ENCODE measurements at regions not wholly inside any gene's neighbourhood (a gene's known extent, or its start where the extent isn't known, plus 50 kb on each side); places are given as distances from the start of the nearest gene placed in this dataset.
A peak's percentile ranks its signal among the peaks of the same experiment; 100 is the strongest.

GRCh38 chrX:115494161-115494560 lies 66.8 kb upstream of the PLS3 start:
- DNase-seq, result peak; percentile 21

GRCh38 chrX:115499112-115499805 lies 61.7 kb upstream of the PLS3 start:
- no peak for DNase-seq

GRCh38 chrX:115503099-115503498 lies 57.9 kb upstream of the PLS3 start:
- no peak for DNase-seq

- DNase-seq, result no peak
Observed at GRCh38 chrX:115504167-115504566, 56.8 kb upstream of the PLS3 start.
